ENCODE measurements at regions not wholly inside any gene's neighbourhood (a gene's known extent, or its start where the extent isn't known, plus 50 kb on each side); places are given as distances from the start of the nearest gene placed in this dataset.

DNA sequence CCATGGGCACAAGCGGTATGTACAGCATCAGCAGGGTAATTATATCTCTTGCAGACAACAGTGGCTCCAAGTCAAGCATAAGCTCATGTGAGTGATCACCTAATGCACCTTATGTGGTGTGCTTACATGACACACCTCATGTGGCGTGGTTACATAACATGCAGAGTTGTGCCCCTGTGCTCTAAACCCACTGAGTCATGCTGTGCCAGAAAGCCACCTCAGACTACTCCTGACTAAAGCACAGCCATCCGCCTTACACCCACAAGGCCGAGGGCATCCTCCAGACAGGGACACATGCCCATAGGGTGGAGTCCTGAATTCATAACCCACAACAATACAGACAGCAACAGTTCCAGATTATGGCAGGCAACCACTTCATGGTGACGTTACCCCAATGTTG is 163.7 kb upstream of the SLC30A5 start:
- no peak for DNase-seq (ENCODE audit: low read depth)

DNA sequence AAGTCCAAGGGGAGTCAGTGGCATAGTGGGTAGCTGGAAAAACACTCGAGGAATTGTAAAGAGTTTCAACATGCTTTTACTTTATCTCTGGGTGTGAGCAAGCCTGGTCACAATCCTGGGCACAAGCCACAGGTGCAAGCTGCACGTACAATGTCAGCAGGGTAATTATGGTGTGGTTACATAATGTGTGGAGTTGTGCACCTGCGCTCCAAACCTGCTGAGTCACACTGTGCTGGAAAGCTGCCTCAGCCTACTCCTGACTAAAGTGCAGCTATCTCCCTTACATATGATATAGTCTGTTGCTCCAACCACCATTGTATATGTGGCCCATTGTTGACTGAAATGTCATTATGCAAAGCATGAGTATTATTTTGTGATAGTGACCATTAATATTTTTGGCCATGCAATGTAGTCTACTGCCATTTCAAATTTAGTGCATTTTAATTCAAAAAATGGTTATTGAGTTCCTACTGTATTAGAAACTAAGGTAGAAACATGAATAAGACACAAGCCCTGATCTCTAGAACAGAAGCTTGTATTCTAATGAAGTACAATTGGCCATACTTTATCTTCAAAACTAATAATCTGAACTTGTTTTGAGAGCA is 160.9 kb upstream of the SLC30A5 start:
- DNase-seq (ENCODE audit: low read depth): peak; percentile 9

DNA sequence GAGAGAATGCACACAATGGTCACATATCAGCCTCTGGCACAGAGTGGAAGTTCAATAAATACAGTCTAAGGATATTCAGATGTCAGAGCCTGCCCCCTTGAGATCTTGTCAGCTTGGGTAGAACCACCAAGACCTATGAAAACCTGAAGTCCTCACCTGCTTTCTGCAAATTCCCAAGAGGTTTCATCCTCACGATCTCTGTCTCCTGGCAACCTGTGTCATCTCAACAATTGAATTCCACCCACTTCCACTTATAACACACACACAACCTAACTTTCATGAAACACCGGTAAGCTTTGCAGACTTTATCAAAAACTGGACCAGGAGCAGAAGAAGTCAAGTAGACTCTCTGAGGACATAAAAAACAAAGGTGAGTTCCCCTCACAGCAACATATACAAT is 151.6 kb upstream of the SLC30A5 start:
- DNase-seq (ENCODE audit: low read depth): no peak

DNA sequence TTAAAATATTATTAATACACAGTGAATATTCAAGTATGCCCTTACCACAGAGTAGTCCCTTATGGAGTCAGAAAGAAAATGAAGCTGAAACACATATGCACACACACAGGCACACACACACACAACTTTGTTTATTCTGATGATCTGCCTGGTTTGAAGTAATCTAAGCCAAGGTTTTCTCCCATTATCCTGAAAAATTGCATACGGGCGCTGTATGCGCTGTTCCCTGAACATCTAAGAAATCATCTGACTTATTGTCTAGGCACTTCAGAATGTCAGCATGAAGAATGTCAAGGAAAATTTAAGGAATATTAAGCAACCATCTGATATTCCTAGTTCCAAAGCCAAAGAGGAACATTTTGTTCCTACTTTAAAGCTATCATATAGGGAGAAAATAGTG is 147.1 kb upstream of the SLC30A5 start:
- no peak for DNase-seq (ENCODE audit: low read depth)

DNA sequence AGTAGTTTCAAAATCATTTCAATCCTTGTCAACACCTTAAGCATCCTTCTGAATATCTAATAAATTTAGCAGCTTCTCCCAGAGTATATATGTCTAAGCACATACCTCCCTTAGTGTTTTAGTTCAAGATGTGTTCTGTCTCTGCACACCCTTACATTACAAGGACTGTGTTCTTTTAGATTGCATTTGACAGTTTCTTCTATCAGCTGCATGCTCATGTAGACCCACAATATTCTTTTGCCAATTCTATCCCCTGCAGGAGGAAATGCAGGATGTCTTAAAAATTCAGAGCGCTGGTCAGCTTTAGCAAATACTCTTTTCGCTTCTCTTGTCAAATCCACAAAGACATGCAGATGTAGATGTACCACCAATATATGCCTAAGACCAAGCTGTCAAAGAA is 145.8 kb upstream of the SLC30A5 start:
- DNase-seq (ENCODE audit: low read depth): no peak

DNA sequence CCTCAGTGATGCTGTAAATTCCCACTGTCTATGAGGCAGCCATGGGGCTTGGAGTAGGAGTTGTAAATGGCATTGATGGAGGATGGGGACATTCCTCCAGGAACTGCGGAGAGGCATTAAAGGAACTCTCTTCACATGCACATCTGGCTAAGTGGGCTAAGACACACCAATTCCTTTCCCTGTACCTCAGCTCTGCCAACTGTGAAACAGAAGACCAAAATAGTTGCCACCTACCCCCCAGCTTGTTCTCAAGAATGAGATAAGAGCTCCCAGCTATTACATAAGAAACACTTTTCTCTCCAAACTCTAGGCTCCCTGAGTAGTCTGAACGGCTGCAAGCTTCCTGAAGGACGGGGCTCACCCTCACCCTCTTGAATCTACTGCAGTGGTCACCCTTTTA is 144.6 kb upstream of the SLC30A5 start:
- DNase-seq (ENCODE audit: low read depth): no peak

DNA sequence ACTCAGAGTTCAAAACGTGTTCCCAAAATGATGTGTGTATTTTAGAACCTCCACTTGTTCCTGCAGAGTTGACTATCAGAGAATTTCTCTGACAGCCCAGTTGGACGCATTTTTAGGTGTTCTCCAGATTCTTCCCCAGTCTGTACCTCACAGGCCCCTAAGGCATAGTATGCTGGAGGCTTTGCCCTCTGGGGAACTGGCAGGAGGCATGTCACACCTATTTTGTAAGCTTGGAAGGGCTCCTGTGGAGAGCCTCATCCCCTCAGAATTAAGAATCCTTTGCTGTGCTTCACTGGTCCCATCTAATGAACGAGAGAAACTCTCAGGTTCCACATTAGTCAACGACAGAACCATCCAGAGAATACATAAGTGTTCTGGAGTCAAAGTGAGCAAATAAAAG is 144.1 kb upstream of the SLC30A5 start:
- no peak for DNase-seq (ENCODE audit: low read depth)

DNA sequence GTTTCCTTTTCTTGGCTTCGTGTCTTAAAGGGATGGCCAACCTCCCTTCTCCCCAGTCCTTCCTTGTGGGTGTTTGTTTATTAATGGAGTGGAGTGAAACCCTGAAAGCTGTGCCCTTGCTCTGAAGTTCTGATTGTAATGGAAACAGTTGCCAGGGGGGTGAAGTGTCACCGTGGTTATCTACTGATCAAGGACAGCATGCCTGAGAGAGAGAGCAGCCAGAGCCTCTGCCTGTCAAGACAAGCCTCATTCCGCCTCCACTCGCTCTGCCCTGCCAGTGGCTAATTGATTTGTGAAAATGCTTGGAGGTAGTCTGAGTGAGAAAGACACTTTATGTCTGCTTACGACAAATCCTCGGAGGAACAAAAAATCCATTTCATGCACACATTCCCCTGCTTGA is 143.7 kb upstream of the SLC30A5 start:
- no peak for DNase-seq (ENCODE audit: low read depth)

DNA sequence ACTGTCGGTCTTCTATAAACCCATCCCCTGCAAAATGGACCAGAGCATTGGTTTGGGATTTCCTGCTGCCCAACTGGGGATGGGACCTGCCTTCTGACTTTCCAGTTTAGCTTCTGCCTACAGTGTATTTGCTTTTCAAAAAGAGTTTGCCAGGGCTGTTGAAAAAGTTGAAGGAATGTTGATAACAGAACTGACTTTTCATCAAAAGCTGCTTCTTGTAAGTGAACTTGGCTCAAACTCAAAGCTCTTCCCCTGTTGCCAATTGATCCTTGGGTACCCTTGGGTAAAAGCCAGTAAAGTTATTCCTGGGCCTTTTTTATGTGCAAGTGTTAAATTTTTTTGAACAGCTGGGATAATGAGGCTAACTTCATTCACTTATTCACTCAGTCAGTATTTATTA is 142.9 kb upstream of the SLC30A5 start:
- DNase-seq (ENCODE audit: low read depth): no peak

DNA sequence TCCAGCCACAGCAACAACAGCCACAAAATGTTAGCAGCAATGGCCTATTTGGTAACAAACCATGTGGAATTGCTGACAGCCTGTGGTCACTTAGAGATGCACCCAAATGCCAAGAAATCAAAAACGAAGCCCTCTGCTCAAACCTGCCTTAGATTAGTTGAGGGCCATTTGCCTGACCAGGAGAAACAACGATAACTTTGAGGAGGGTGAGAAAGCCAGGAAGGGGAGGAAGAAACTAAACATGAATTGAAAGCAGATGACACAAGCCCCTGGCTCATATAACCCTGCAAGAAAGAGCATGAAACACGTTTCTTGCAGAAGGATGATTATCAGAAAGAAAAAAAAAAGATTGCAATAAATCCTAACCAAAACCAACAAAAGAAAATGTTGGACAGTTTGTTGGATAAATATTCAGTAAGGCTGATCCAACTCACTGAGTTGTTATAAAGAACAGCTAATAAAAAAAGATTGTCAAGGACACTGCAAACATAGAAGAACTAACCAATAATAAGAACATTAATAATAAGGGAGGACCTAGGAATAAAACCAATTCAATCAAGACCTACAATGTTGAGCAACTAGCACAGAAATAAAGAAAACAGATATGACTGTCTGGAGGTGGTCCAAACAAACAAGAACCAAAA is 140.5 kb upstream of the SLC30A5 start:
- no peak for DNase-seq (ENCODE audit: low read depth)

DNA sequence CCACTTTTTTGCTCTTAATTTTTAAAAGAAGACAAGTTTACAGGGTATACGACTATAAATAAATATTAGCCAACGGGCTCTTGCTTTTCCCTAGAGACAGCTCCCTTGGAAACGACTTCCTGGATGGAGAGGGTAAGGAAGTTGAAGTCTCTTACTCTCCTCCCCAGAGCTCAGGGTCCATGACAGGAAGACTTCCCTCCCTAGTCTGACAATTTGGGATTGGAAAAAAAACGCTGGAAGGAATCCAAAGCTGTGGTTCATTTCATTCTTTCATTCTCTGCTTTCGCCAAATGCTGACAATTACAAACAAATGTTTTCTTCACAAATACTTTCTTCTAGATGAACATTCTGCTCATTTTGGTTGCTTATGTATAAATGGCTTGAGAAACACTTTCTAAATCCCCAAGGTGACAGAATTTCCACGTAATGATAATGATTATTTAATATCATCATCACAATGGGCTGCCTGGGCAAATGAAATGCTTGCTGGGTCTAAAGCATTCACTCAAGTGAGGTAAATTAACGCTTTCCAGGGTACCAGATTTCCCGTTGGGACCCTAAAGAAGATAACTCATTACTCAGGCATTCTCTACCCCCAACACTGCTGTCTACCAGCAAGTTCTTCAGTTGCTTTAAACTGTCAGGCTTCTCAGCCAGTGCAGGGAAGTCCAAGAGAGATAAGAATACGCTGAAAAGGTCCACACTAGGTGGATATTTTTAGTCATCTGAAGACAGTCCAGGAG is 139.8 kb upstream of the SLC30A5 start:
- DNase-seq (ENCODE audit: low read depth): no peak

DNA sequence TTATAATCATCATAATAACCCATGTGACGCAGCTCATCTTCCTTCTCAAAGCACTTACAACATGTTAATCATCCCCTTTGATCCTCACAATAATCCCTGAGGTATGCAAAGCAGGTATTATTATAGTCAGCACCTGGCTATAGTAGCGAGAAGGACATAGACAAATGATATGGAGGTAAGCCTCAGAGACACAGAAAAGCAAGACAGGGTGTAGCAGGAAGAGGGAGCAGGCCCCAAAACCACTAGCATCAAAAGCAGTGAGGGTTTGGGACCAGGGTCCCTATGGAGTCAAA is 139.2 kb upstream of the SLC30A5 start:
- no peak for DNase-seq (ENCODE audit: low read depth)

DNA sequence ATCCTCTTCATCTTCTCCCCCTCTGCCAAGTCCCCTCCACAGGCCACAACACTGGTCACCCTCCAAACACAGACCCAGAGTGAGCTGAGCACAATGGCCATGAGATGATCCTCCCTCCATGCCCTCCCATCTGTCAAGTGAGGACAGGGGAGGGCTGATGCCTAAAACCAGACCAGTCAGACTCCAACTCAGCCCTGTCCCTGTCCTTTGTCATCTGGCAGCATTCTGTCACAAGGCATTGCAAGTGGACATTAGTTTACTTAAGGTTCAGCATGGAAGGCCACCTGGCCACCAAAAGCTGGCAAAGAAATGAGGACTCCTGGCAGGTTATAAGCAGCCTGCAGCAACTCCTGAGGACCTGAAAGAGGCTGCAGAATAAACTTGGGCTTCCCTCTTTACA is 136.2 kb upstream of the SLC30A5 start:
- DNase-seq (ENCODE audit: low read depth): no peak

DNA sequence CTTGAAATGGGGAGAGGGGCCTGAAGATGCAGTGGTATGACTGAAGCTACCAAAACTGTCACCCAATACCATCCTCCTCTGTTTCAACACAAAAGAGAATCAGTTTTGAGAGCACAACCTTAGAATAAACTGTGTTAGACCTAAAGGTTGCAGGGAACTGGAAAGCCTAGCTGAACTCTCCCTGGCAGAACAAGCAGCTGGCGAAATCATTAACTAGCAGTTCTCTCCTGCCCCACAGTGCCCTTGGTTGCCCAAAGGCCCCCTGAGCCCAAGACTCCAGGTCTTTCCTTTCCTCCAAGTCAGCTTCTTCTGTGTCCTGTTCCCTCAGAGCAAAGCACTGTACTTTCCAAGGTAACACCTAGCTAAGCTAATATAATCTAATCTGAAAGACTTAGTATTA is 135.4 kb upstream of the SLC30A5 start:
- DNase-seq (ENCODE audit: low read depth): no peak

DNA sequence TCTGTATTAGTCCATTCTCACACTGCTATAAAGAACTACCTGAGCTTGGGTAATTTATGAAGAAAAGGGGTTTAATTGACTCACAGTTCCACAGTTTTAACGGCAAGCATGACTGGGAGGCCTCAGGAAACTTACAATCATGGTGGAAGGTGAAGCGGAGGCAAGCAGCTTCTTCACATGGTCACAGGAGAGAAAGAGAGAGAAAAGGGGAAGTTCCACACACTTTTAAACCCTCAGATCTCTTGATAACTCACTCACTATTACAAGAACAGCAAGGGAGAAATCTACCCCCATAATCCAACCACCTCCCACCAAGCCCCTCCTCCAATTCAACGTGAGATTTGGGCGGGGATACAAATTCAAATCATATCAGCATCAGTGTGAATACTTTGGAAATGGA is 133.4 kb upstream of the SLC30A5 start:
- no peak for DNase-seq (ENCODE audit: low read depth)

DNA sequence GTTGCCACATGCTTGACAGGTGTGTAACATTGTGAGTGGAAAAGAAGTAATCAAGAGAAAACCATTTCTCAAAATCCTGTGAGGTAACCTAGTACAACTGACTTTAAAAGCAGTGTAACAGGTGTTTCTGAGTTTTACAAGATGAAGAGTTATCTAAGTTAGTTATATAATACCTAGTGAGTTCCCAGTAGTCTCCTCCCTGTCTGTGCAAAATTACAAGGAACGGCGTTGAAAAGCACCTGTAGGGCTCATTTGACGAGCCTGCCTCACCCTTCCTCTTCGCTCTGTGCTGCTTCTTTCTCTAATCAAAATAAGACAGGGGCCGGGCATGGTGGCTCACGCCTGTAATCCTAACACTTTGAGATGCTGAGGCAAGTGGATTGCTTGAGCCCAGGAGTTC is 132.9 kb upstream of the SLC30A5 start:
- DNase-seq (ENCODE audit: low read depth): no peak

DNA sequence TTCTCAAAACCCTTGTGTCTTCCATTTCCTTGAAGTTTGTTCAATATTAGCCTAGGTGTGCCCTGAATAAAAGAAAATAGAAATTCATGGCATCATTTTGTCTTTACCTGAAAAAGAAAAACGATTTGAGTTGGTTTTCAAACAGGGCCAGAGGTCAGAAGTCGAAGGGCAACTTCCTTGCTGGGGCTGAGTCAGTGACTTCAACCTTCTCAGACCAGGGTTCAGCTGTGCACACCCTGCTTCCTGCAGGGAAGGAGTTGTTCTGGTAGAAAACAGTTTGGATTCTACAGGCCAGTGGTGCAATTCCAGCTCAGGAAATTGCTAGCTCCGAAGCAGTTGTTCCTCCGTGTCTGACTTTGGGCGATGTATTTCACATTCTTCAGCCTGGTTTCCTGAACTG is 132.1 kb upstream of the SLC30A5 start:
- DNase-seq (ENCODE audit: low read depth): no peak

DNA sequence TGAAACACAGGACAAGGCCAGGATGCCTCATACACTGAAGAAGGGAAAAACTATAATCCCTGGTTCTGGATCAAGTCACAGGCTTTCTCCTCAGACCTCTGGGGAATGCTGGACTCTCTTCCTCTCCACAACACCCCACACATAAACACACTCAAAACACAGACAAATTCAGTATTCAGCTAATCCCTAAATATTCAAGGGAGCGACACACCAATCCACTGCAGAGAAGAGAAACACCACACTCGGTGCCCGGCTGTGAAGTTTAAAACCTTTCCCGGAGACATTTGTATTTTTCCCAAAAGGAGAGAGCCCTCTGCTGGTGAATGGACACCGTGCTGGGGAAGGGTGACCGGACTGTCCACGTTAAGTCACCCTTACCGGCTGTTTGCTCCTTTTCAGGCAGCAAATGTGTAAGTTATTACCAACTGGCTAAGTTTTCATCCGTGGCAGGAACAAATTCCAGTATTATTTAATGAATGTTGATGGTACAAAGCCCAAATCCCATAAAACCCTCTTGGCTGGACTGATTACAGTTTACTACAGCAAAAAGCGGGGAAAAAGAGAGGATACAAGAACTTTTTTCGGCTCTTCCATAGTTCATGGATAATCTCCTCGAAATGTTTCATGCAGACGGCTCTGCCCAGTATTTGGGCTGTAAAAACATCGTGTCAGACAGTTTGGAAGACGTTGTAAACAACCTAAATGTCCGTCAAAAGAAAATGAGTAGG is 130.9 kb upstream of the SLC30A5 start:
- no peak for DNase-seq (ENCODE audit: low read depth)

DNA sequence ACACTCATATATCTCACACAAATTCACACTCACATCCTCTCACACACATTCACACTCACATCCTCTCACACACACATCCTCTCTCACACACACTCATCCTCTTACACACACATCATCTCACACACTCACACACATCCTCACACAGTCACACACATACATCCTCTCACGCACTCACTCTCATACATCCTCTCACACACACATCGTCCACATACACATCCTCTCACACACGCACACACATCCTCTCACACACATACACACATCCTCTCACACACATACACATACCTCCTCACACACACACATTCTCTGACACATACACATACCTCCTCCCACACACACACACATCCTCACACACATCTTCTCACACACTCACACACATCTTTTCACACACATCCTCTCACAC is 129.1 kb upstream of the SLC30A5 start:
- no peak for DNase-seq (ENCODE audit: low read depth)

DNA sequence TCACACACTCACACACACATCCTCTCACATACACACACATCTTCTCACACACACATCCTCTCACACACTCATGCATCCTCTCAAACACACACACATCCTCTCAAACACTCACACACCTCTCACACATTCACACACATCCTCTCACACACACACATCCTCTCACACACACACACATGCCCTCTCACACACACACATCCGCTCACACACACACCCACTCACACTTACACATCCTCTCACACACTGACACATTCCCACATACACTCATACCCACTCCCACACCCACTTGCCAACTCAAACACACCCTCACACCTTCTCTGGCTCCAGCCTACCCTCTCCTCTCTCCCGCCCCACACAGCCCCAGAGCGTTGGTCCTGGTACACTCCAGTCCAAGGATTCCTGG is 127.9 kb upstream of the SLC30A5 start:
- DNase-seq (ENCODE audit: low read depth): no peak

DNA sequence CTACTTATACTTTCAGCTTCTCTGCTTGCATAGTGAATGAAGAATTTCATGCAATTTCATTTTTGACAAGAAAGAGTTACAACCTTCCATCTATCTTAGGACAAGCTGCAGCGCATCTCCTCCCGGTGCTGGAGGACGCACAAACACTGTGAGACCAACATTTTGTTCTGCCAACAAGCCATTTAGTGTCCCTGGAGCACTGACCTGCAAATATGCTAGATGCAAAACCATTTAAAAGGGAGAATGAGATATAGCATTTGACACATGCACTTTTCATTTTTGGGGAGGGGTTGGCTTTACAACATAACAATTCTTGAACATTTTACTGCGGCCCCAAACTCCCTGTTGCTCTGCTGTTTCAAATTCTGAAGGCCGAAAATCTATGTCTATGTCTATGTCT is 127.2 kb upstream of the SLC30A5 start:
- no peak for DNase-seq (ENCODE audit: low read depth)

DNA sequence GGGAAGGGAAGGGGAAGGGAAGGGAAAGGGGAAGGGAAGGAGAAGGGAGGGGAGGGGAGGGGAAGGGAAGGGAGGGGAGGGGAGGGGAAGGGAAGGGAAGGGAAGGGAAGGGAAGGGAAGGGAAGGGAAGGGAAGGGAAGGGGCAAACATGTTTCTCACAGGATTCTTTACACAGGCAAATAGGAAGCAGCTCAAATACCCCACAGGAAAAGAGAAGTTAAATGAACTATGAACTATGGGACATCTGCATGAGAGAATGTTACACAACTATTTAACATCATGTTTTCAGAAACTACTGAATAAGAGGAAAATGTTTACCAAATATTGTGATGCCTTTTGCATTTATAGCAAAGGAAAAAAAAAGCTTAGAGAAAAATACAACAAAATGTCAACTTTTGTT is 125.4 kb upstream of the SLC30A5 start:
- no peak for DNase-seq (ENCODE audit: low read depth)

DNA sequence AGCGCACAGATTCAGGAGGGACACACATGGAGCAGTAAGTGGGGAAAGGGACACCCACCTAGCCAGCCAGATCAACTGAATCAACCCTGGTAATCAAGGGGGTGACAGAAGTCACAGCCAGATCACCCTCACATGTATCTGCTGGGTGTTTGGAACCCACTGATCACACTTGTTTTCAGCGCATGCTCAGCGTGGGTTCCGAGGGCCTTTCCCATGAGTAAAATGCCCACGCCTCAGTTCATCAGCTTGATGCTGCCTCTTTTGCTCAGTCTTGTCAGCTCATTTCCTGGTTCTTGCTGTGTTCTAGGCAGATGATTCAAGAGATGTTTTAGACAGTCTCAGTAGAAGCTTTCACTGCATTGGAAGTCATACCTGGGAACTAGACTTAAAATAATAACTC is 123.2 kb upstream of the SLC30A5 start:
- DNase-seq (ENCODE audit: low read depth): no peak
